ENCODE measurements at regions not wholly inside any gene's neighbourhood (a gene's known extent, or its start where the extent isn't known, plus 50 kb on each side); places are given as distances from the start of the nearest gene placed in this dataset.

DNA sequence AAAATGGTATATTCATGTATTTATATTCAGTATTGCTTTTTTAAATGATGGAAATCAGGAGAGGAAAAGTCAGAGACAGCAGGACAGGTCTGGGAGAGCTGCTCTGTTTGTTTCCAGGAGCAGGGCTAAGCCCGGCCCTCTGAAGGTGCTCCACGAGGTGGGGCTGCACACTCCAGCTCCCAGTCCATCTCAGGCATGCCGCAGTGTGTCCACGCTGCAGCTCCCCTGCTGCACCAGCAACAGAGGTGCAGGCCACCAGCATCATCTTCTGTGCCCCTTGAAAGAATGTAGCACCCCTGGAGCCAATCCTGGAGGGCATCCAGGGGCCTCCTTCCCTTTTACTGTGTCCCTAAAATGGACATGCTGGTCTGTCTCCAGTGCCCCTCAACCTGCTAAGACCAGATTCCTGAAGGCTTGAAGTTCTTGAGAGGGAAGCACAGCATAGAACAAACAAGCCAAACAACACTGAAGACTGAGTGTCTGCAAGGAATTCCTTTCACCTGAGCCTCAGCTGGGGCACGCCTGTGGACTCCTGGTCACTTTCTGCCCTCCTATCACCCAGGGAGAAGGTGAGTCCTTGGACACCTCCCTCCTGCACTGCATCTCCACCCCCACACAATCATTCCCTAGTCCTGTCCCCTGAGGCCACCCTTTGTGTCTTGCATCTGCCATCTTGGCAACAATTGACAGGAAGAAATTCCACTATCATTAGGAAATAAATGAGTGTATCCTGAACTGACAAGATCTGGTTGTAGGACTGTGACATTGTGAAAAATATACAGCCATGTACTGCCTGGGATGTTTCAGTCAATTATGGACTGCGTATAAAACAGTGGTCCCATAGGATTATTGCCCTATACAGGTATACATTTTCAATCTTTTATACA lies 100.5 kb downstream of the CXCL12 start (continued):
- TF ChIP-seq, protein P1, sequence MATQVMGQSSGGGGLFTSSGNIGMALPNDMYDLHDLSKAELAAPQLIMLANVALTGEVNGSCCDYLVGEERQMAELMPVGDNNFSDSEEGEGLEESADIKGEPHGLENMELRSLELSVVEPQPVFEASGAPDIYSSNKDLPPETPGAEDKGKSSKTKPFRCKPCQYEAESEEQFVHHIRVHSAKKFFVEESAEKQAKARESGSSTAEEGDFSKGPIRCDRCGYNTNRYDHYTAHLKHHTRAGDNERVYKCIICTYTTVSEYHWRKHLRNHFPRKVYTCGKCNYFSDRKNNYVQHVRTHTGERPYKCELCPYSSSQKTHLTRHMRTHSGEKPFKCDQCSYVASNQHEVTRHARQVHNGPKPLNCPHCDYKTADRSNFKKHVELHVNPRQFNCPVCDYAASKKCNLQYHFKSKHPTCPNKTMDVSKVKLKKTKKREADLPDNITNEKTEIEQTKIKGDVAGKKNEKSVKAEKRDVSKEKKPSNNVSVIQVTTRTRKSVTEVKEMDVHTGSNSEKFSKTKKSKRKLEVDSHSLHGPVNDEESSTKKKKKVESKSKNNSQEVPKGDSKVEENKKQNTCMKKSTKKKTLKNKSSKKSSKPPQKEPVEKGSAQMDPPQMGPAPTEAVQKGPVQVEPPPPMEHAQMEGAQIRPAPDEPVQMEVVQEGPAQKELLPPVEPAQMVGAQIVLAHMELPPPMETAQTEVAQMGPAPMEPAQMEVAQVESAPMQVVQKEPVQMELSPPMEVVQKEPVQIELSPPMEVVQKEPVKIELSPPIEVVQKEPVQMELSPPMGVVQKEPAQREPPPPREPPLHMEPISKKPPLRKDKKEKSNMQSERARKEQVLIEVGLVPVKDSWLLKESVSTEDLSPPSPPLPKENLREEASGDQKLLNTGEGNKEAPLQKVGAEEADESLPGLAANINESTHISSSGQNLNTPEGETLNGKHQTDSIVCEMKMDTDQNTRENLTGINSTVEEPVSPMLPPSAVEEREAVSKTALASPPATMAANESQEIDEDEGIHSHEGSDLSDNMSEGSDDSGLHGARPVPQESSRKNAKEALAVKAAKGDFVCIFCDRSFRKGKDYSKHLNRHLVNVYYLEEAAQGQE (IDR thresholded peaks at IDR 0.05), result no peak

DNA sequence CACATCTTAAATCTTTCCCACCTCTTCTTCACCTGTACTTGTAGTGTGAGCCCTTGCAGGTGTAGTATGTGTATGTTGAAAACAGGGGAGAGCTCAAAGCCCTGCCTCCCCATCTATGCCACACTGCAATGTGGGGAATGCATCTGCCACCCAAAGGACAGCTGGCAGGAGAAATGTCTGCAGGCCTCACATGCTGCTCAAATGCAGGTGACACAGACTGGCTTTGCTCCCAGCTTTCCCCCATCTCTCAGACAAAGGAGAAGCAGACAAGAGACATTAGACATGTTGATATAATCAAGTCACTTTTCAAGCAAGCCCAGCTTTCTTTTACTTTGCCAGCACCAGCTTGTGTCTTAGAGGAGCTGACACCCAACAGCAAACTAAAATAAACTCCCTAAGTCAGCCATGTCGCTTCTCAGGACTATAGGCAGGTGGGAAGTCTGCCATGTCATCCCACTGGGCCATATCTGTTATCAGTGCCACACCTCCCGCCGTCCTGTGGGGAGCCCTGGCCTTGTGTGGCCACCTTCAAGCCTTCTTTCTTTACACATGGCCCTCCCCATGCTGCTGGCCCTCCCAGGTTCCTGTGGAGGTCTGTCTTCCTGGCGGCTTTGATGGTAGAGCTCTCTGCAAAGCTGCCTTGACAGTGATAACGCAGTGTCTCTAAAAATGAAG lies 102.1 kb downstream of the CXCL12 start:
- H3K27ac ChIP-seq (ENCODE audit: low read depth in 1 of 2, low read length in 2 of 2), result no peak overlapping the region
- no peaks in the 10 kb centered on the region for H3K9me3 ChIP-seq (ENCODE audit: control insufficient read depth in 4 of 4, low read length in 3 of 4)
- no peaks in the 10 kb centered on the region for H3K36me3 ChIP-seq (ENCODE audit: control insufficient read depth in 4 of 4, insufficient read depth in 3 of 4, low read depth in 1 of 4, low read length in 3 of 4)
- peaks cover 0 to 4% (median 0%) of the 10 kb centered on the region in 4 donors for H3K27me3 ChIP-seq (ENCODE audit: control insufficient read depth in 4 of 4, insufficient read depth in 4 of 4, low read length in 3 of 4)
- WGBS, result 88% methylated on average over 5 of the region's 5 CpGs
- DNase-seq (ENCODE audit: low spot score), result no peak
- no peaks in the 10 kb centered on the region for H3K4me1 ChIP-seq (ENCODE audit: control insufficient read depth in 4 of 4, insufficient read depth in 4 of 4, low read length in 3 of 4)
- TF ChIP-seq EGR1 (IDR thresholded peaks at IDR 0.05; ENCODE audit: low read depth in 2 of 2), result no peak
- TF ChIP-seq, protein P1 (IDR thresholded peaks at IDR 0.05), result no peak
- TF ChIP-seq RAD21 (IDR thresholded peaks at IDR 0.05), result no peak
- TF ChIP-seq NR2F2 (IDR thresholded peaks at IDR 0.05), result no peak
- no peak for TF ChIP-seq FOXA1 (IDR thresholded peaks at IDR 0.05)
- TF ChIP-seq FOXA2 (IDR thresholded peaks at IDR 0.05), result no peak
- no peak for TF ChIP-seq JUND (IDR thresholded peaks at IDR 0.05)
- TF ChIP-seq, protein P2, sequence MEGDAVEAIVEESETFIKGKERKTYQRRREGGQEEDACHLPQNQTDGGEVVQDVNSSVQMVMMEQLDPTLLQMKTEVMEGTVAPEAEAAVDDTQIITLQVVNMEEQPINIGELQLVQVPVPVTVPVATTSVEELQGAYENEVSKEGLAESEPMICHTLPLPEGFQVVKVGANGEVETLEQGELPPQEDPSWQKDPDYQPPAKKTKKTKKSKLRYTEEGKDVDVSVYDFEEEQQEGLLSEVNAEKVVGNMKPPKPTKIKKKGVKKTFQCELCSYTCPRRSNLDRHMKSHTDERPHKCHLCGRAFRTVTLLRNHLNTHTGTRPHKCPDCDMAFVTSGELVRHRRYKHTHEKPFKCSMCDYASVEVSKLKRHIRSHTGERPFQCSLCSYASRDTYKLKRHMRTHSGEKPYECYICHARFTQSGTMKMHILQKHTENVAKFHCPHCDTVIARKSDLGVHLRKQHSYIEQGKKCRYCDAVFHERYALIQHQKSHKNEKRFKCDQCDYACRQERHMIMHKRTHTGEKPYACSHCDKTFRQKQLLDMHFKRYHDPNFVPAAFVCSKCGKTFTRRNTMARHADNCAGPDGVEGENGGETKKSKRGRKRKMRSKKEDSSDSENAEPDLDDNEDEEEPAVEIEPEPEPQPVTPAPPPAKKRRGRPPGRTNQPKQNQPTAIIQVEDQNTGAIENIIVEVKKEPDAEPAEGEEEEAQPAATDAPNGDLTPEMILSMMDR (IDR thresholded peaks at IDR 0.05; ENCODE audit: low read depth, low read length, missing input control), result no peak
- no peak for TF ChIP-seq HNF4G (IDR thresholded peaks at IDR 0.05)
- TF ChIP-seq, protein P3, sequence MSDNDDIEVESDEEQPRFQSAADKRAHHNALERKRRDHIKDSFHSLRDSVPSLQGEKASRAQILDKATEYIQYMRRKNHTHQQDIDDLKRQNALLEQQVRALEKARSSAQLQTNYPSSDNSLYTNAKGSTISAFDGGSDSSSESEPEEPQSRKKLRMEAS (IDR thresholded peaks at IDR 0.05), result no peak
- TF ChIP-seq RXRA (IDR thresholded peaks at IDR 0.05), result no peak
- TF ChIP-seq HNF4A (conservative IDR thresholded peaks at IDR 0.05), result no peak
- TF ChIP-seq, protein P4, sequence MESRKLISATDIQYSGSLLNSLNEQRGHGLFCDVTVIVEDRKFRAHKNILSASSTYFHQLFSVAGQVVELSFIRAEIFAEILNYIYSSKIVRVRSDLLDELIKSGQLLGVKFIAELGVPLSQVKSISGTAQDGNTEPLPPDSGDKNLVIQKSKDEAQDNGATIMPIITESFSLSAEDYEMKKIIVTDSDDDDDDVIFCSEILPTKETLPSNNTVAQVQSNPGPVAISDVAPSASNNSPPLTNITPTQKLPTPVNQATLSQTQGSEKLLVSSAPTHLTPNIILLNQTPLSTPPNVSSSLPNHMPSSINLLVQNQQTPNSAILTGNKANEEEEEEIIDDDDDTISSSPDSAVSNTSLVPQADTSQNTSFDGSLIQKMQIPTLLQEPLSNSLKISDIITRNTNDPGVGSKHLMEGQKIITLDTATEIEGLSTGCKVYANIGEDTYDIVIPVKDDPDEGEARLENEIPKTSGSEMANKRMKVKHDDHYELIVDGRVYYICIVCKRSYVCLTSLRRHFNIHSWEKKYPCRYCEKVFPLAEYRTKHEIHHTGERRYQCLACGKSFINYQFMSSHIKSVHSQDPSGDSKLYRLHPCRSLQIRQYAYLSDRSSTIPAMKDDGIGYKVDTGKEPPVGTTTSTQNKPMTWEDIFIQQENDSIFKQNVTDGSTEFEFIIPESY (IDR thresholded peaks at IDR 0.05), result no peak
- no peak for TF ChIP-seq SP1 (IDR thresholded peaks at IDR 0.05)
- no peak for TF ChIP-seq YY1 (IDR thresholded peaks at IDR 0.05)
- TF ChIP-seq, protein P5, sequence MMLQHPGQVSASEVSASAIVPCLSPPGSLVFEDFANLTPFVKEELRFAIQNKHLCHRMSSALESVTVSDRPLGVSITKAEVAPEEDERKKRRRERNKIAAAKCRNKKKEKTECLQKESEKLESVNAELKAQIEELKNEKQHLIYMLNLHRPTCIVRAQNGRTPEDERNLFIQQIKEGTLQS (IDR thresholded peaks at IDR 0.05), result no peak
- TF ChIP-seq GABPA (IDR thresholded peaks at IDR 0.05 in 1 of 2, conservative IDR thresholded peaks at IDR 0.05 in 1 of 2), result no peak
- TF ChIP-seq TAF1 (conservative IDR thresholded peaks at IDR 0.05), result no peak
- H3K9ac ChIP-seq (ENCODE audit: low read depth in 1 of 2, low read length in 2 of 2), result no peak overlapping the region
- H3K4me3 ChIP-seq (ENCODE audit: low read depth in 1 of 3, low read length in 3 of 3), result no peak overlapping the region

Data from liver (tissue), 8 donors.